Ovary (tissue), 7 donors: ENCODE measurements at regions not wholly inside any gene's neighbourhood (a gene's known extent, or its start where the extent isn't known, plus 50 kb on each side); places are given as distances from the start of the nearest gene placed in this dataset.

ENCODE experiments used
- DNase-seq, 5 donors: peaks; one replicate each; pipeline ENCODE4 v3.0.0-alpha.2; 2019 to 2020
- H3K27ac ChIP-seq, 2 donors: fragments of 200-600 bp; one replicate each; pipeline versions ENCODE4 v1.5.1 to v1.8.0; 2019 to 2022
- H3K27me3 ChIP-seq: fragments of 200-600 bp; one replicate; pipeline ENCODE4 v1.8.0; 2022
- H3K36me3 ChIP-seq: fragments of 200-600 bp; sonication (generic); one replicate; pipeline ENCODE4 v1.5.1; 2019
- H3K4me1 ChIP-seq: one replicate; pipeline ENCODE4 v1.8.1; 2013; ENCODE audit warnings: mild to moderate bottlenecking, moderate library complexity; ENCODE audit not compliant: insufficient read depth
- H3K4me3 ChIP-seq: fragments of 200-600 bp; sonication (generic); one replicate; pipeline ENCODE4 v1.5.1; 2017
- H3K9me3 ChIP-seq, 2 donors: fragments of 200-600 bp in 1 of 2; sonication (generic) in 1 of 2; one replicate each; pipeline versions ENCODE4 v1.5.1 to v1.8.1; 2013 to 2019; ENCODE audit warnings: mild to moderate bottlenecking in 1 of 2, moderate library complexity in 1 of 2
- CTCF ChIP-seq, 3 donors: fragments of 450-650 bp in 2 of 3; fragments of 200-600 bp in 1 of 3; IDR thresholded peaks; one replicate each; pipeline versions ENCODE4 v1.5.1 to v1.8.0; 2016 to 2022; ENCODE audit warnings: antibody characterized with exemption in 3 of 3, mild to moderate bottlenecking in 1 of 3
- EP300 ChIP-seq: sonication (generic); formaldehyde crosslinking; IDR thresholded peaks from one replicate; pipeline ENCODE4 v1.6.1; 2017; ENCODE audit warnings: antibody characterized with exemption
- POLR2A ChIP-seq: fragments of 450-650 bp; IDR thresholded peaks from one replicate; pipeline ENCODE4 v1.6.1; 2017; ENCODE audit warnings: antibody characterized with exemption, mild to moderate bottlenecking, moderate library complexity
- WGBS, 3 donors: extraction: QIAGEN DNeasy Blood & Tissue Kit in 1 of 3; methylation state at CpG; one replicate each; pipeline versions ENCODE4 v1.1.5 to v1.1.7; 2013 to 2017; 5-methylcytosine and 5-hydroxymethylcytosine counted together
- intact Hi-C, 4 donors: fragments of 100-400 bp; cut with DNase I; formaldehyde crosslinking; loops; one replicate each; pipeline versions ENCODE4 v1.11.0 to v1.15.1; 2022 to 2023
- donor health status: DM: no; HTN: no; CAD: no; lungs with moderate emphysema.
- donor health status: DM: no; HTN: no; CAD: no.
- donor health status: Bipolar disorder and iron deficiency.
- donor health status: DM: no; HTN: no; CAD: no.
- donor health status: DM: yes; HTN: yes; CAD: no.

GRCh38 chr1:213934649-213935048 lies 53.1 kb upstream of the PROX1 start:
- intact Hi-C loops: no loop called here
- Histone ChIP-seq H3K4me3 (no peak overlapping the region), H3K9me3 (no peaks in the 10 kb centered on the region), H3K27me3 (no peaks in the 10 kb centered on the region), H3K27ac (no peak overlapping the region), H3K4me1 (no peaks in the 10 kb centered on the region), H3K36me3 (no peaks in the 10 kb centered on the region)
- 29 to 46% (median 36%) methylated on average over 5 of the region's 5 CpGs for WGBS, 3 donors
- TF ChIP-seq CTCF (IDR thresholded peaks at IDR 0.05) (no peak), POLR2A (no peak), EP300 (no peak)
- no peak for DNase-seq

GRCh38 chr1:213936571-213936970 lies 51.2 kb upstream of the PROX1 start:
- intact Hi-C loops: no loop called here
- no peaks in the 10 kb centered on the region for H3K36me3 ChIP-seq
- WGBS, 3 donors: 75 to 82% (median 75%) methylated on average over 3 of the region's 3 CpGs
- no peak overlapping the region for H3K27ac ChIP-seq
- no peak for TF ChIP-seq POLR2A
- no peak for TF ChIP-seq CTCF (IDR thresholded peaks at IDR 0.05)
- no peak for TF ChIP-seq EP300
- no peaks in the 10 kb centered on the region for H3K9me3 ChIP-seq
- H3K4me3 ChIP-seq: no peak overlapping the region
- no peaks in the 10 kb centered on the region for H3K4me1 ChIP-seq
- no peak for DNase-seq
- H3K27me3 ChIP-seq: no peaks in the 10 kb centered on the region
